Thyroid gland (tissue), 4 donors: ENCODE measurements at regions not wholly inside any gene's neighbourhood (a gene's known extent, or its start where the extent isn't known, plus 50 kb on each side); places are given as distances from the start of the nearest gene placed in this dataset.
"Not testable (repeated sequence)": the region's sequence is repeated elsewhere in the genome, so short reads cannot be mapped to it uniquely, and the experiment has no call there.

Experiments
- DNase-seq, 2 donors: peaks; one replicate each; pipeline ENCODE4 v3.0.0-alpha.2; 2019
- H3K27ac ChIP-seq, 3 donors: fragments of 200-600 bp; sonication (generic); 1 replicate in 2 of 3; 2 replicates in 1 of 3; pipeline ENCODE4 v1.5.1; 2016 to 2019; ENCODE audit warnings: mild to moderate bottlenecking in 1 of 3, moderate library complexity in 1 of 3
- H3K27me3 ChIP-seq: fragments of 200-600 bp; sonication (generic); one replicate; pipeline ENCODE4 v1.5.1; 2019
- H3K36me3 ChIP-seq, 2 donors: fragments of 200-600 bp; sonication (generic); one replicate each; pipeline ENCODE4 v1.5.1; 2016 to 2019
- H3K4me1 ChIP-seq, 2 donors: fragments of 200-600 bp; sonication (generic); one replicate each; pipeline ENCODE4 v1.5.1; 2017 to 2019
- H3K4me3 ChIP-seq, 3 donors: fragments of 200-600 bp; sonication (generic); replicated peaks in 1 of 3; 1 replicate in 2 of 3; 2 replicates in 1 of 3; pipeline ENCODE4 v1.5.1; 2016; ENCODE audit warnings: mild to moderate bottlenecking in 1 of 3
- H3K9me3 ChIP-seq: fragments of 200-600 bp; sonication (generic); one replicate; pipeline ENCODE4 v1.5.1; 2017
- CTCF ChIP-seq, 6 experiments: fragments of 200-600 bp in 3 of 6; fragments of 450-650 bp in 3 of 6; sonication (generic) in 3 of 6; IDR thresholded peaks; one replicate each; pipeline ENCODE4 v1.5.1; 2016 to 2019; ENCODE audit warnings: antibody characterized with exemption in 6 of 6, mild to moderate bottlenecking in 2 of 6, inconsistent platforms in 1 of 6, moderate library complexity in 1 of 6
- POLR2A ChIP-seq, 2 donors: fragments of 450-650 bp; IDR thresholded peaks; one replicate each; pipeline ENCODE4 v1.6.1; 2017; ENCODE audit warnings: antibody characterized with exemption in 2 of 2, mild to moderate bottlenecking in 2 of 2, moderate library complexity in 1 of 2
- WGBS, 2 donors: methylation state at CpG; one replicate each; pipeline ENCODE4 v1.1.5; 2017; 5-methylcytosine and 5-hydroxymethylcytosine counted together
- intact Hi-C: fragments of 100-400 bp; cut with DNase I; formaldehyde crosslinking; loops from one replicate; pipeline ENCODE4 v1.15.1; 2023

- Histone ChIP-seq H3K36me3 (no peaks in the 10 kb centered on the region), H3K4me3 (no peak overlapping the region), H3K27ac (no peak overlapping the region), H3K9me3 (no peaks in the 10 kb centered on the region), H3K4me1 (no peaks in the 10 kb centered on the region), H3K27me3 (no peaks in the 10 kb centered on the region)
- 86 to 90% methylated on average over 6 of the region's 6 CpGs for WGBS, 2 donors
- TF ChIP-seq POLR2A (IDR thresholded peaks at IDR 0.05) (no peak), CTCF (IDR thresholded peaks at IDR 0.05) (no peak)
- no peak for DNase-seq
- intact Hi-C loops = no loop called here
Observed at GRCh38 chr5:38692781-38693527, 136.5 kb upstream of the LIFR start.

DNA sequence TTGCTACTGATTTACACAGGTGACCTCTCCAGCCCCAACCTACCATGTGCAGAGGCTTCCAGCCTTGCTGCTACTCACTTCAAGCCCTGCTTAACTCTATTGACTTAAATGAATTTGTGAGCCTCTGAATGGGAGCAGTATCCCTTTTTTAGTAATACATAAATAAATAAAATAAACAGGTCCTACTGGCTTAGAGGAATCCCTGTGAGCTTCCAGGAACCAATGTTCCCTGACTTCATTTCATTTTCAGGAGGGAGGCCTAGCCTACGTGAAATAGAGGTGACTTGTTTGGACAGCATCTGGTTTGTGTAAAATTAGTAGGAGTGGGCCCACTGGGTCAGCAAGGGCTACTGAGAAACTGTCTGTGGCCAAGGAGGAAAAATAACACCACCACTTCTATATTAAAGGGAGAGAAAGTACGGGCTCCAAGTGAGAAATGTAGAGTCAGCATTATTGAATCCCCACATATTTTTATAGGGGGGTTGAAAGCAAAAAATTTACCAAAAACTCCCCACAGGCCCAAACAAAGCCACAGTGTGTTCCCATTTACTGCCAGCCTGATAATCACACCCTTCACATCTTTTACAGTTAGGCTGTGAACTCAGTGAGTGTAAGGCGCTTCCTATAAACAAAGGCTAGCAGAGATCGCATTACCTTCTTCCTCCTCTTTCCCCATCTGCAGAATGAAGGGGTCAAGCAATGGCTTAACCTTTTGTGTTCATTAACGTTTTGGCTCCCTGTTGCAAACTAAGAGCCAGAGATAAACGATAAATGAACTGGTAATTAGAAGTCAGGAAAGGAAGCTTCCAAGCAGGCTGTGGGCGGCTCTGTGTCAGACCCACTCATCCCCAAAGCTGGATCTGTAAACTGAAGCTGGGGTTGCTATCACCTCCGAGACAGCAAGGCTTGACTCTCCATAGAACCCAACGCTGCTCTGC is 138.8 kb upstream of the LIFR start:
- Histone ChIP-seq H3K36me3 (no peaks in the 10 kb centered on the region), H3K27ac (no peak overlapping the region), H3K4me1 (no peaks in the 10 kb centered on the region), H3K4me3 (no peak overlapping the region), H3K9me3 (no peaks in the 10 kb centered on the region), H3K27me3 (no peaks in the 10 kb centered on the region)
- no peak for DNase-seq
- intact Hi-C loops = no loop called here
- TF ChIP-seq POLR2A (IDR thresholded peaks at IDR 0.05) (no peak), CTCF (IDR thresholded peaks at IDR 0.05) (no peak)
- WGBS, 2 donors = 65 to 73% methylated on average over 9 of the region's 9 CpGs

- H3K27ac ChIP-seq = no peak overlapping the region
- intact Hi-C loops = no loop called here
- no peak for TF ChIP-seq CTCF (IDR thresholded peaks at IDR 0.05)
- no peak for TF ChIP-seq POLR2A (IDR thresholded peaks at IDR 0.05)
- no peak for DNase-seq
- no peaks in the 10 kb centered on the region for H3K9me3 ChIP-seq
- no peak overlapping the region for H3K4me3 ChIP-seq
- H3K36me3 ChIP-seq = no peaks in the 10 kb centered on the region
- no peaks in the 10 kb centered on the region for H3K4me1 ChIP-seq
- no peaks in the 10 kb centered on the region for H3K27me3 ChIP-seq
Observed at GRCh38 chr5:38697013-38697412, 140.6 kb upstream of the LIFR start.

- H3K27me3 ChIP-seq, H3K9me3 ChIP-seq, intact Hi-C loops, H3K27ac ChIP-seq, H3K36me3 ChIP-seq, H3K4me1 ChIP-seq, H3K4me3 ChIP-seq, DNase-seq: not testable (repeated sequence)
- 94 to 97% methylated on average over 4 of the region's 4 CpGs for WGBS, 2 donors
Observed at GRCh38 chr5:38705529-38705928, 140.3 kb upstream of the OSMR start.

- intact Hi-C loops = no loop called here
- no peaks in the 10 kb centered on the region for H3K27me3 ChIP-seq
- H3K9me3 ChIP-seq = no peaks in the 10 kb centered on the region
- H3K27ac ChIP-seq = no peak overlapping the region
- DNase-seq = no peak
- no peak overlapping the region for H3K4me3 ChIP-seq
- no peaks in the 10 kb centered on the region for H3K36me3 ChIP-seq
- TF ChIP-seq POLR2A (IDR thresholded peaks at IDR 0.05) = no peak
- no peaks in the 10 kb centered on the region for H3K4me1 ChIP-seq
- 91 to 95% methylated on average over 3 of the region's 3 CpGs for WGBS, 2 donors
Observed at GRCh38 chr5:38706376-38706775, 139.4 kb upstream of the OSMR start.
